Astrocyte of the cerebellum (primary cell): ENCODE measurements at regions not wholly inside any gene's neighbourhood (a gene's known extent, or its start where the extent isn't known, plus 50 kb on each side); places are given as distances from the start of the nearest gene placed in this dataset.

Experiments used
- DNase-seq: peaks from one replicate; pipeline ENCODE4 v3.0.0-alpha.2; 2011; ENCODE audit warnings: low read depth
- H3K4me3 ChIP-seq: 2 replicates; pipeline ENCODE4 v1.5.1; 2011; ENCODE audit warnings: mild to moderate bottlenecking, low read depth, low read length, moderate library complexity
- CTCF ChIP-seq: IDR thresholded peaks from 2 replicates; pipeline ENCODE4 v1.5.1; 2012; ENCODE audit warnings: low read length, low read depth, moderate library complexity, mild to moderate bottlenecking; ENCODE audit errors: missing control alignments
- in situ Hi-C: cut with HindIII; loops from 2 replicates; pipeline ENCODE4 v1.10.0; 2017; ENCODE audit warnings: low sequenced_read_pairs

- TF ChIP-seq CTCF = no peak
- DNase-seq = no peak
- H3K4me3 ChIP-seq = no peak overlapping the region
- in situ Hi-C loops = no loop called here
Measured at GRCh38 chr15:94909510-94909909, 678.1 kb downstream of the MCTP2 start.

- no peak for TF ChIP-seq CTCF
- in situ Hi-C loops = no loop called here
- no peak for DNase-seq
Measured at GRCh38 chr15:94910166-94910565, 678.8 kb downstream of the MCTP2 start.

DNA sequence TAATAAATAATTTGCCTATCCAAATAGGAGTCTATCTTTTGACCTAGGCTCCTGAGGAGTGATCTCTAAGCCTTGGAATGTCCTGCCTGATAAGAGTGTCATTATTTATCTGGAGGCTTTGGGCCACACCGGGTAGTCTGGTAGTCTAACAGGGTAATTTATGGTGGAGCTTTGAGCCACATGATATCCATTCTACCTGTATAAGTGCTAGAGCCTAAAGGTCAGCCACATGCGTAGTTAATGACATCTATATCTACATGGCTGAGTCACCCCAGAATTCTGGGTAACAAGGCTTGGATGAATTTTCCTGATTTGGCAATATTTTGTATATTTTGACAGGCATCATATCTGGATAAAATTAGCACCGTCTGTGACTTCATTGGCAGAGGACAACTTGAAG is 681.4 kb downstream of the MCTP2 start:
- in situ Hi-C loops = no loop called here
- no peak for DNase-seq
- H3K4me3 ChIP-seq = no peak overlapping the region
- TF ChIP-seq CTCF = no peak

More at GRCh38 chr15:94910166-94910565, 678.8 kb downstream of the MCTP2 start:
- H3K4me3 ChIP-seq = no peak overlapping the region

DNA sequence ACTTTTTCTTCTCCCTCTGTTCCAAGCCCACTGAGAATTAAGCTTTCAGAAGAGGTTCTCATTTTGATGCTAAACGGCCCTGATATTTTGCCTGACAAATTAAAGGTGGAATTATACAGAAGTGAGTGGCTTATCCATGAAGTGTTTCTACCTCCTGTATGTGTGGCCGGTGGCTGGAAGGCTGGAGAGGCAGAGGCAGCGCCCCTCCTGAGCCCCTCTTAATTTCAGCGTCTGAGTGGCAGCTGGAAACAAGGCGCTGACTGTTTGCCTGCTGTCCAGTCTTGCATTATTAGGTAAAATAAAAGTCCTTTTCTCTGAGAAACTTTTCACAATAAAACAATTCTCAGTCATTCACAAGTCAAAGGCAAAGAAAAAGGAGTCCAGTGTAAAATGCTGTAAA is 685.7 kb downstream of the MCTP2 start:
- DNase-seq = no peak
- no peak overlapping the region for H3K4me3 ChIP-seq
- TF ChIP-seq CTCF = no peak
- in situ Hi-C loops = no loop called here

DNA sequence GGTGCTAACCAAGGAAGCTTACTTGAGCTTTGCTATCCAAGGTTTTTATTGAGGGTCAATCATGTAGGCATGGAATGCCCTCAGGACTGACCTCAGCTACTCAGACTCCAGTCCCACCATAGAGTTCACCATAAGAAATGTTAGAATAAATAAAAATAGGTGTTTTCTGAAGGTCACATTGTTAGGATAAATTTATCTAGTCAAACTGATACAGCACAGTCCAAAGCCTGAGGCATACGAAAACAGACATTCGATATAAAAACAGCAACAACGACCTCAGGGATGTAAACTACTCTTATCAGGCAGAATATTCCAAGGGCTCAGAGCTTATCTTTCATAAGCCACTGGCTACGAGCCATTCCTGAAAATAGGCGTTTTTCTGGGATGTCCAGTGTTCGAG is 690.6 kb downstream of the MCTP2 start:
- H3K4me3 ChIP-seq = no peak overlapping the region
- TF ChIP-seq CTCF = no peak
- in situ Hi-C loops = no loop called here
- DNase-seq = no peak

DNA sequence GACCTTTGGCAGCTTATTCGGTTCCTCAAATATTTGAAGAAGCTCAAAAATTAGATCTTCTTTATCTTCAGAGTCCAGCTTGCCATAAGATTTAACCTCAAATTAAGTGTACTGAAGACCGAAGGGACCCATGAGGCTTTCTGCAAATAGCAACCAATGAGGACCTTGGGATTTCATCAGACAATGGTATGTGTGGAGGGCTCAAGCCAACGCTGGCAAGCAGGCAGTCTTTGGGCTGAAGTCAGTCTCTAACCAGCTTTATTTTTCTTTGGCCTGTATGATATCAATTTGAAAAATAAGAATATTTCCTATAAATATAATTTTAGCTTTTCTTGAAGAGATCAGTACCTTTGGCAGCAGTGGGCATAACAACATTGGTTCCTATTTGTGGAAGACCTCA is 692.7 kb downstream of the MCTP2 start:
- H3K4me3 ChIP-seq = no peak overlapping the region
- no peak for TF ChIP-seq CTCF
- DNase-seq = no peak
- in situ Hi-C loops = no loop called here
